Fibroblast of mammary gland (primary cell): ENCODE measurements at regions not wholly inside any gene's neighbourhood (a gene's known extent, or its start where the extent isn't known, plus 50 kb on each side); places are given as distances from the start of the nearest gene placed in this dataset.

ENCODE experiments used
- DNase-seq: peaks from one replicate; pipeline ENCODE4 v3.0.0-alpha.2; 2010; ENCODE audit warnings: low read depth
- H3K4me3 ChIP-seq: 2 replicates; pipeline ENCODE4 v1.5.1; 2011; ENCODE audit warnings: low read depth, mild to moderate bottlenecking, low read length, moderate library complexity; ENCODE audit not compliant: control insufficient read depth
- TF ChIP-seq, protein P1 (sequence below): conservative IDR thresholded peaks from 2 replicates; pipeline ENCODE4 v1.5.1; 2011; ENCODE audit warnings: low read depth, low read length, inconsistent platforms; ENCODE audit not compliant: control insufficient read depth, insufficient read depth

DNA sequence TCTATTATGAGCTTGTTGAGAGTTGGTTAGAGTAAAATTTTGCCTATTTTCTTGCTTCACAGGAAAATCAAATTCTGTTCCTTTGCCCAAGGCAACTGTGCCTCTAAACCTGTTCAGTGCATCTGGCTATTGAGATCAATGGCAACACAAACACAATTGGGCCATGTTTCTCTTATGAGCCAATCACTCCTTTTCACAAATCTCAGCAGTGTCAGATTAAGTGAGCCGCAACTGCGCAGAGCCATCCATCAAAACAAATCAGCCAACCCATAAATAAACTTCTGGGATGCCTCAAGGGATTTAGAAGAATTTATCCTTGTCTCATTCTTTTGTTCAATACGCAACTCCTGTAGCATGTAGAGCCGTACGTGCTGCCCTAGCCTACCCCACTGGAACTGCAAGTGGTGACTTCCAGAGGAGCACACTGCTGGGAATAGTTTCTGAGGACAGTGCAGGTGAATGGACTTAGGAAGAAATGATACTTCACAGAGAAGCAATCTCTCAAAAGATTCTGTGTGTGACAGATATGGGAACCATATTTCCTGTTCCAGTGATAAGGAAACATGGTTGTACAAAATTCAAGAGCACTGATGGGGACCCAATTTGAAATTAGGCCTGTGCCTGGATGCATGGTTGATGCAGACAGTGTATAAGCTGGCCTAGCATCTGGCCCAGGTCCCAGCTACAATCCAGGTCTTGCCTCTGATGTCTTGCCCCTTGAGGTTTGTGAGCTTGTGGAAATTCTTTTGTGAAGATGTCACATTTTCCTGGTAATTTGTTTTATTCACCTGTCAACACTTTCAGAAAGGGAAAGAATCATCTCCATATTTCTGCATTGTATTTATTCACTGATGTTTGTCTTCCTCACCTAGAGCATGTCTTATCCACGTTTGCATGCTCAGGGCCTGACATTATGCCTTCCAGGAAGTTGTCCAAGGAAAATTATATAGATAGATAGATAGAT lies 166.2 kb downstream of the URB2 start:
- H3K4me3 ChIP-seq: no peak overlapping the region
- TF ChIP-seq, protein P1, sequence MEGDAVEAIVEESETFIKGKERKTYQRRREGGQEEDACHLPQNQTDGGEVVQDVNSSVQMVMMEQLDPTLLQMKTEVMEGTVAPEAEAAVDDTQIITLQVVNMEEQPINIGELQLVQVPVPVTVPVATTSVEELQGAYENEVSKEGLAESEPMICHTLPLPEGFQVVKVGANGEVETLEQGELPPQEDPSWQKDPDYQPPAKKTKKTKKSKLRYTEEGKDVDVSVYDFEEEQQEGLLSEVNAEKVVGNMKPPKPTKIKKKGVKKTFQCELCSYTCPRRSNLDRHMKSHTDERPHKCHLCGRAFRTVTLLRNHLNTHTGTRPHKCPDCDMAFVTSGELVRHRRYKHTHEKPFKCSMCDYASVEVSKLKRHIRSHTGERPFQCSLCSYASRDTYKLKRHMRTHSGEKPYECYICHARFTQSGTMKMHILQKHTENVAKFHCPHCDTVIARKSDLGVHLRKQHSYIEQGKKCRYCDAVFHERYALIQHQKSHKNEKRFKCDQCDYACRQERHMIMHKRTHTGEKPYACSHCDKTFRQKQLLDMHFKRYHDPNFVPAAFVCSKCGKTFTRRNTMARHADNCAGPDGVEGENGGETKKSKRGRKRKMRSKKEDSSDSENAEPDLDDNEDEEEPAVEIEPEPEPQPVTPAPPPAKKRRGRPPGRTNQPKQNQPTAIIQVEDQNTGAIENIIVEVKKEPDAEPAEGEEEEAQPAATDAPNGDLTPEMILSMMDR: no peak
- no peak for DNase-seq

DNA sequence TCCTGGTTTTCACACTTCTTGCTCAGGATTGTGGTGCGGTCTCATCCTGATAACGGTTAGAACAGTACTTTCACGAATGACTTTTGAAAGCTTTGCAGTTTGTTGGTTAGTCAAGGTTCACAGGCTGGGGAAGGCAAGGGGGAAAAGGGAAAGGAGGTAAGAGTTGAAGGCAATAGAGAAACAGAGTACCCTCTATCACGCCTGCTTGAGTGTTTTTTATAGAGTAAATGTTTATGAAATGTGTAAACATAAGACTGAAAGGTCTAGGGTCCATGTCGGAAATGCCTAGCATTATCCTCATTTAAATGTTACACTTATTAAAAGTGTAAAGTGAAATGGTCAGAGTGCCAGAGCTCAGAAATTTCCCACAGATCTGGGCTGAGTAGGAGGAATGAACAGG lies 167.4 kb downstream of the URB2 start:
- no peak overlapping the region for H3K4me3 ChIP-seq
- no peak for DNase-seq
- TF ChIP-seq, protein P1: no peak

- H3K4me3 ChIP-seq: no peak overlapping the region
- no peak for DNase-seq
- TF ChIP-seq, protein P1: no peak
These were observed 172.5 kb downstream of the URB2 start for GRCh38 chr1:229798558-229798957.

DNA sequence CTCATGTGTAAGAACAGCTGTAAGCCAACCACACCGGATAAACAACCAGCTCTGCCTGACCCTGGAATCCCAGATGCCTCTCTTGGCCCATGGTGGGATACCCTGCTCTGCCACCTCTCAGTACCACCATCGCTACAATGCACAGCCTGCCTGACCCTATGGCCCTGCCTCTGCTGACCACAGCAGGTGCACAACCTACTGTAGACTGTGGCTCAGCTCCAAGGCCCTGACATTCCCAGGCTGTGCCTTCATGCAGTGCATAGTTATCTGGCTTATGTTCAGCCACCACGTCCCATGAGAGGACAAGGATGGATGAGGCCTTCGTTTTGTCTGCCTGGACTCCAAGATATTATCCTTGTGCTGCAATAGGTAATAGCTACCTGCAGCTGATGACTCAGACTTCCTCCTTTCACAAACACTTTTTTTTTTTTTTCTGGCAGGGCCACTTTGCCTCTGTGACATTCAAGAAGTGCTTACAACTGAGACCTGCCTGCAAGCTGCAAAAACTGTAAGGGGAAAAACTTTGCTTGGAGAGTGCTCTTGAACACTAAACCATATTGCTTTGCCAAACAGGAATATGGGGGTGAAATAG lies 177.7 kb downstream of the URB2 start:
- no peak overlapping the region for H3K4me3 ChIP-seq
- no peak for DNase-seq

GRCh38 chr1:229808272-229808671 lies 182.2 kb downstream of the URB2 start:
- no peak overlapping the region for H3K4me3 ChIP-seq
- DNase-seq: no peak
- TF ChIP-seq, protein P1: no peak

More for the DNA sequence above, 177.7 kb downstream of the URB2 start:
- TF ChIP-seq, protein P1: no peak

DNA sequence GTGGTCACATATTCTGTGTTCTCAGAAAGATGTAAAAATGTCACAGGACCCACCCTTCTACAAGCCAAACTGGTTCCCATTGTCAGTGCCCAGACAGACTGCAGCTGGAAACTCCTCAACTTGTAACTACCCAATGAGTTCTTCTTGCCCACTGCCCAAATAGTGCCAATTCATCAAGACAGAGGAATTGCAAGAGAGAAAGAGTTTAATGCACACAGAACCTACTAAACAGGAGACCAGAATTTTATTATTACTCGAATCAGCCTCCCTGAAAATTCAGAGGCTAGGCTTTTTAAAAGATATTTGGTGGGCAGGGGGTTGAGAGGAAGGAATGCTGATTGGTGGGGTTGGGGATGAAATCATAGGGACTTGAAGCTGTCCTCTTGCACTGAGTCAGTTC lies 184.1 kb downstream of the URB2 start:
- TF ChIP-seq, protein P1: no peak
- no peak overlapping the region for H3K4me3 ChIP-seq
- no peak for DNase-seq
